Keratinocyte (primary cell): ENCODE measurements at regions not wholly inside any gene's neighbourhood (a gene's known extent, or its start where the extent isn't known, plus 50 kb on each side); places are given as distances from the start of the nearest gene placed in this dataset.

ENCODE experiments used
- CTCF ChIP-seq, 3 experiments: IDR thresholded peaks in 1 of 3; conservative IDR thresholded peaks in 1 of 3; optimal IDR thresholded peaks in 1 of 3; 2 replicates in 2 of 3; 3 replicates in 1 of 3; pipeline versions ENCODE3 to v1.5.1; 2011; ENCODE audit warnings: low read length in 3 of 3, mild to moderate bottlenecking in 3 of 3, moderate library complexity in 2 of 3, control low read depth in 1 of 3, inconsistent platforms in 1 of 3; ENCODE audit not compliant: insufficient read depth in 2 of 3; ENCODE audit errors: extremely low read depth in 1 of 3
- EZH2 ChIP-seq: IDR thresholded peaks from one replicate; pipeline ENCODE4 v1.6.1; 2012; ENCODE audit warnings: inconsistent platforms, mild to moderate bottlenecking, low read length, moderate library complexity

GRCh38 chr6:14638906-14639761 is 521.6 kb downstream of the CD83 start:
- TF ChIP-seq CTCF (optimal IDR thresholded peaks at IDR 0.05 in 1 of 3, IDR thresholded peaks at IDR 0.05 in 1 of 3, conservative IDR thresholded peaks at IDR 0.05 in 1 of 3; ENCODE audit: extremely low read depth in 1 of 3, insufficient read depth in 2 of 3, low read length in 3 of 3) (no peak), EZH2 (no peak)
